NCI-H1417 treated with DMSO at 0.1 percent for 48 hours (cell line): ENCODE measurements at regions not wholly inside any gene's neighbourhood (a gene's known extent, or its start where the extent isn't known, plus 50 kb on each side); places are given as distances from the start of the nearest gene placed in this dataset.

Experiments used
- DNase-seq: peaks from one replicate; lab custom pipeline; 2025; lab: John Stamatoyannopoulos, UW

- DNase-seq, result no peak
Measured at GRCh38 chr7:88495881-88496725, 189.4 kb upstream of the STEAP4 start.

- DNase-seq, result peak; percentile 98
Measured at GRCh38 chr7:88492153-88492552, 185.5 kb upstream of the STEAP4 start.

GRCh38 chr7:88490874-88491273 is 184.2 kb upstream of the STEAP4 start:
- no peak for DNase-seq

GRCh38 chr7:88490161-88490560 is 183.5 kb upstream of the STEAP4 start:
- DNase-seq, result no peak

GRCh38 chr7:88485821-88486220 is 179.1 kb upstream of the STEAP4 start:
- no peak for DNase-seq

- DNase-seq, result no peak
Measured at GRCh38 chr7:88484551-88484950, 177.9 kb upstream of the STEAP4 start.

- no peak for DNase-seq
Measured at GRCh38 chr7:88480896-88481295, 174.2 kb upstream of the STEAP4 start.

GRCh38 chr7:88480271-88480670 is 173.6 kb upstream of the STEAP4 start:
- DNase-seq, result no peak

- no peak for DNase-seq
Measured at GRCh38 chr7:88477976-88478375, 171.3 kb upstream of the STEAP4 start.

- DNase-seq, result no peak
Measured at GRCh38 chr7:88465600-88465999, 158.9 kb upstream of the STEAP4 start.

- no peak for DNase-seq
Measured at GRCh38 chr7:88462799-88463198, 156.1 kb upstream of the STEAP4 start.

- no peak for DNase-seq
Measured at GRCh38 chr7:88460650-88461049, 154.0 kb upstream of the STEAP4 start.

GRCh38 chr7:88458946-88459345 is 152.3 kb upstream of the STEAP4 start:
- no peak for DNase-seq

- DNase-seq, result peak; percentile 31
Measured at GRCh38 chr7:88458279-88458678, 151.6 kb upstream of the STEAP4 start.

- no peak for DNase-seq
Measured at GRCh38 chr7:88457320-88457719, 150.6 kb upstream of the STEAP4 start.

- no peak for DNase-seq
Measured at GRCh38 chr7:88456490-88456889, 149.8 kb upstream of the STEAP4 start.

- no peak for DNase-seq
Measured at GRCh38 chr7:88455696-88456095, 149.0 kb upstream of the STEAP4 start.

- no peak for DNase-seq
Measured at GRCh38 chr7:88452646-88453045, 146.0 kb upstream of the STEAP4 start.

GRCh38 chr7:88450874-88451273 is 144.2 kb upstream of the STEAP4 start:
- no peak for DNase-seq

GRCh38 chr7:88449410-88449809 is 142.7 kb upstream of the STEAP4 start:
- DNase-seq, result no peak

GRCh38 chr7:88442413-88442812 is 135.7 kb upstream of the STEAP4 start:
- DNase-seq, result no peak

GRCh38 chr7:88437132-88437531 is 130.4 kb upstream of the STEAP4 start:
- DNase-seq, result no peak

GRCh38 chr7:88432301-88432700 is 125.6 kb upstream of the STEAP4 start:
- DNase-seq, result peak; percentile 85

GRCh38 chr7:88431882-88432281 is 125.2 kb upstream of the STEAP4 start:
- no peak for DNase-seq
